ENCODE measurements at regions not wholly inside any gene's neighbourhood (a gene's known extent, or its start where the extent isn't known, plus 50 kb on each side); places are given as distances from the start of the nearest gene placed in this dataset.
A peak's percentile ranks its signal among the peaks of the same experiment; 100 is the strongest.

DNA sequence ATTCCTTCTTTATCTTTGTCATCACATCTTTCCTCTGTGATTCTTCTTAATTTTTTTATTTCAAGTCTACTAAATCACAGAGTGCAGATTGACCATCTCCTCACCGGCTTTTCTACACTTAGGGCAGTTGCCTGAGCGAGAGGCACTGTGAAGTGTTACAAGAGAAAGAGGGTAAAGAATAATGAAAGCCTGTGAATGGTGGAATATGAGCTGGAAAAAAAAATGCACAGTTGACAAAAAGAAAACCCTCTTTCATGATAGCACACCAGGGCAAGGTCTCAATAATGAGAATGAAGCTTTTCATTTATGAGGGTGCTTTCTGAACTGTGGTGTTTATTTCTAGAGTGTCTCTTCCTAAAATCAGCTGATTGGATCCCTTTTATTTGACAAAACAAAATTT lies 106.2 kb upstream of the PDE3A start:
- DNase-seq = no peak

DNA sequence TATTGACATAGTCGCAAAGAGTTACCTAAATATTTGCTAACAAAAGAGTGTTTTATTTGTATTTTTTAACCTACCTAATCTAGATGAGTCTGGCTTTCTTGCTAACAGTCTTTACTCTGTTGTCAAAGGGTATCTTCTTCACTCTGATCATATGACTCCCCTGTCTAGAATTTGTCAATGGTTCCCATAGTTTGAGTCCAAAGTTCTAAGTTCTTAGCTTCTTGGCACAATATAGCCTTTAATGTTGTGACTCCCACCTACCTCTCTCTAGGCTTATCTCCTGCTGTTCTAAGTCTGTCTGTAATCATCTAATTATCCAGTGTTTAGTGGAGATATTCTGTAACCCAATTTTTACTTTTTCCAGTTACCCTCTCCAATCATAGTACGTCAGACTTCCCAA lies 104.3 kb upstream of the PDE3A start:
- no peak for DNase-seq

DNA sequence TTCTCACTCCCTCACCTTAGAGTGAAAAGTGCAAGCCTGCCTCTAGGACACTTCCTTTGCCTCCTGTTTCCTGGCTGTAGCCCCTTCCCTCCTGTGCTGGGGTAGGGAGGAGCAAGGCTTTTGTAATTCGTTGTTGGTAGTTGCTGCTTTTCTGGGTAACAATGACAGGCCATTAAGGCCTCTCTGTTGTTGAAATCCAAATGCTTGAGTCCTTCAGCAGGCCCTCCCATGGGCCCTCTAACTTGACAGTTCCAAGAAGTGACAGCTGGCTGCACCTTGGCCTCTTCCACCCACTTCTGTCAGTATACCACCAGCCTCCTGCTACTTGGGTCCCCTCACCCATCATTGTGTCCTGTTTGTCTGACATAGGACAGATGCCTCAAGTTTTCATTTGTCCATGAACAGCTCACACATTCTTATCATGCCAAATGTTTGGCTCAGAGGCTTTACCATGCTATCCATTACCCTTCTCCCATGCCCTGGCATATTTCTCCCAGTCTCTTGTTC lies 103.7 kb upstream of the PDE3A start:
- no peak for DNase-seq

DNA sequence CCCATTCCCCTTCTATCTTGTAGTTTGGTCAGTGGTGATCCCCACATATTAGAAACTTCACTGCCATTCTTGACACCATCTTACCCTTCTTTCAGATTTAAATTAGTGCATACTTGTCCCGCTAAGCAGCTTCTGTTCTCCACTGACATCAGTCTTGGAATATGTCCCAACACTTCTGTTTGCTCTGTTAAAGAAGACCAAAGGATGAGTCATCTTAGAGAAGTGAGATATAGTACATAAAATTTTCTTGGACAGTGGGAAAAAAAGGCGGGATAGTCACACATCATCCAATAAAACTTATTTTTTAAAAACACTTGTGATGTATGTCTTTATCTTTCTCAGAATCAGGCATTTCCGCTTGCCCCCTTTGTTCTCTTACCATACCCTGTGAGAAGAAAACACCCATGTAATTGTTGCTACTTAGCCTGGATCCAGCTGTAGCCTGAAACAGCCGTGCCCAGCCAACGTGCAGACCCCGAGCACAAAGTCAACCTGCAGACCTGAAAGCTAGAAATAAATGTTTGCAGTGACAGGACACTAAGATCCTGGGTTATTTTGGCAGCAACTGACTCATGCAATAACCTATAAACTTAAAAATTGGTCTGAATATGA lies 100.1 kb upstream of the PDE3A start:
- DNase-seq = no peak

DNA sequence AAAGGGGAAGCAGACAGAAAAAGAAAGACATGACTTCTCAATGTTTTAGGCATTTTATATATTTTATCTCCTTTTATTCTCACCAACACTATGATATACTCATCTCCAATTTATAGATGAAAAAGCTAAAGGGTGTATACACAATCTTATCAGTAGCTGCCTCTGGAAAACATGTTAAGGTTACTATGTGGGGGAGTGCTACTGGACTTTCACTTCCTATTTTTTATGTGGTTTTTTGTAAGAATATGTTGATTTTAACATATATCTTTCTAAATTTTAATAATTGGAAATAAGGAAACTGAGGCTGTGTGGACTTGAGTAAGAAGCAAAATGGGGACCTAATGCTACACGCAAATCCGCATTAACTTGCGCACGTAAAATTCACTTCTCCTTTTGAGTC lies 99.6 kb upstream of the PDE3A start:
- no peak for DNase-seq

DNA sequence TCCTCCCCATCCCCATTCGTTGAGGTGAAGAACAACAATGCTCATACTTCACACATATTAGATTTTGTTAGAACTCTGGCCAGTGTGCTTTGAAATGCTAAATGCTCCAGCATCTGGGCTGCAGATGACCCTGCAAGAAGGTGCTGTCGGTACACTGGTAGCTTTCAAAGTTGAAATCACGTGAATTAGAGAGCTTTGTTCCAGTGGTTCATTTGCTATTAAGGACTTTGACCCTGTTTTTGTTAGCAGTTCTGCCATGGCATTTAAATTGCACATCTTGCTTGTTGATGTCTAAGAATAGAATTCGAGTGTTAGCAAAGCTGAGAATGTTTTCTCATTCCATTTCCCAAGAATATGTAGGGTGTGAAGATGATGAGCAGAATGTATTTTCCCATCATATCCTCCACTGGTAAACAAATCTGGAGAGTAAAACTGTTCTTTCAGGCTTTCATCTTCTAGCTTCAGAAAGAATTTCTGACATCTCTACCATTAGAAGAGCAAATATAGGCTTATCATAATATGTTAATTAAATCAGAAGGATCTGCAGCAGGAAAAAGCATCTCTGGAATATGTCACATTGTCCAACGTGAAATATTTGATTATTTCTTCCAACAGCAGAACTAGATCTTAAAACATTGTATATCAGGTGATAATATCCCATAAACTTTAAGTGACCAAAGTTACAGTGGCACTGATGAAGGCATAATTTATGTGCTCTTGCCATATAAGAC lies 98.8 kb upstream of the PDE3A start:
- no peak for DNase-seq

DNA sequence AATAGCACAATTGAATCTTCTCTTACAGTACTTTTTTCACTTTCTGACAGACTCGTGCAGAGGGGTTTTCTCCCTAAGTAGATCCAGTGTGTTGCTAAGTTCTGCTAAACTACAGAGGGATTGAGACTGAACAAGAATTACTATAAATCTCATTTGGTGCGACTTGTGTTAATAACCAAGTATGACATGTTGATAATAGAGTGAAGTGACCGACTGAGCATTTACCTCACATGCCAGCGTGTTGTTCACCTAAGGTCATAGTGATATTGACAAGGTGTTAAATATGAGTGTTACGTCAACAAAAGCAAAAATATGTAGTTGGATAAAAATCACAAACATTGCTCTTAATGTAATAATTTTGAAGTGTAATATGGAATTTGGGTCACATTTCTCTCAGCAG lies 97.8 kb upstream of the PDE3A start:
- no peak for DNase-seq

DNA sequence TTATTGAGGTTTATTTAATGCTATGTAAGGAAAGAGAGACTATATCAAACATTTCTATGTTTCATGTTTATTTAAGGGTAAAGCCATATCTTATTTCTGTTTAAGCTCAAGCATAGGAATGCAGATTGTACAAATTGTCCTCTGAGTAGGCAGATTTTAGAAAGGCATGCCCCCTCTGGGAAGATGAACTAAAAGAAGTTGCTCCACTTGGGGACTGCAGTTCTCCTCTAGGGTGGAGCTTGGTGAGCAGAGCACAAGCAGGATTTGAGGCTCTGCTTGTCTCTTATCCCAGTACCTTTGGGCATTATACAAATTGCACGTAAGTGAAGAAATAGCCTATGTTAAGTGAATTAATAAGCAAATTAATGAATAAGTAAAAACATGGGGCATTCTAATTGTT lies 96.2 kb upstream of the PDE3A start:
- DNase-seq = no peak

DNA sequence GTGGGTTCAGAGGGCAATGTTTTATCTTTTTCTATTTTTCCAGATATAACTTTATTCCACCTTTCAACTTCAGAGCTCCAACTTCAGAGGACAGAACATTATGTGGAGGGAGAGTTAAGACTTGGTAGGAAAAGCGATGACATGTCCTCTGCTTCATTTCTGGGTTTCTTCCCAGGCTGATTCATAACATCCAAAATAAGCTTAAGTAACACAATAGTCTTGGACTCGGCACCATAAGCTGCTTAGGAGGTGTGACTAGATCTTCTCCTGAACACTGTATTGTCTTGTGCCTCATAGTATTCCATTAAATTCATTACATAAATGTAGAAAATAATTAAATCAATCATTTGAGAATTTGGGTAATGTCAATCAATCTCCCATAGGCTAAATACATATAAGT lies 95.5 kb upstream of the PDE3A start:
- DNase-seq = peak; percentile 61

DNA sequence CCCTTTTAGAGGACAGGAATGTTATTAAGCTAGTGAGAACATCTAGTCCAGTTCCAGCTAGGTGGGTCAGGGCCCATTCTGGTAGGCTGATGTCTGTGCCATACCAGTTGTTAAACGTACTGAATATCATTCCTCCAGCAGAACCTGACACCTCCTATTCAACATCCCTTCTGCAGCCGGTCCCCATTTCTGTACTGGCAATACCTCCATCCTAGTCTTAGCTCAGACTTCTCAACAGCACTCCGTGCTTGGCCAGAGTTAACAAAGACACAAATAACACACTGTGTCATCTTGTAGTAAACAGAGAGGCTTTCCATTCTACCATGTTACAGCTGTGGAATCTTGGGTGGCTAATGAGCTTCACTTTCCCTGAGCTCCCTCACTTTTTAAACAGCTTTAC lies 94.3 kb upstream of the PDE3A start:
- DNase-seq = no peak

DNA sequence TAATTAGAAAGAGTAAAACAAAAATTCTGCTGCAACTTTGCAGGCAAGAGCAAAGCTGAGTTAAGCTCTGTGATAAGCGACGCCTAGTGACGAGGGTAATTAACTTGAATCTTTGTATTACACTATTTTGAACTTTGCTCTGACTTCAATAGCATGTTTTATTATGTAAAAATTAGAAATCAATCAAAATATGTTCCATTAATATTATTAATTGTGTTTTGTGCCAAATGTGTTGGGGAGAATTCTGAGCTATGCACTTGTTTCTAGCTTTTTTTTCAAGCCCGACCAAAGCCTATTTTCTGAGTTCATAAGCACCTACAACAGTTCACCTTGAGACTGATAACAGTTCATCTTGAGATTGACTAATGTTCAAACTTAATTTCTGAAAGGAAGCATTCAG lies 90.1 kb upstream of the PDE3A start:
- no peak for DNase-seq

DNA sequence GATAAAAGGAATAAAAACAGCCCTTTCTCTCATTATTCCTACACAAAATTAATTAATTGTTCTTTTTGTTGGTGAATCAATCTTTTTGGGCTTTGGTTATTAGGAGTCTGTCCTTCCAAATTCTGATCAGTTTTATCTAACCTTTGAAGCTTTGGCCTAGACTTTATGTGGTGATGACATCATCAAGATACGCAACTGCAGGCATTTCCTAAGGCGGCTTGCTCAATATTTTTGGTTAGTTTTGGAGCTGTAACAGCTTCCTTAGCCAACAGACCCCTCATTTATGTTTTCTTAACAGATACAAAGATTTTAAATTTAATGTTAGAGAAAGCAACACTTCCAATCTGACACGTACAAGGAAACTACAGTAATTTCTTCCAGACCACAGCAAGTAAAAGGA lies 87.8 kb upstream of the PDE3A start:
- DNase-seq = no peak

DNA sequence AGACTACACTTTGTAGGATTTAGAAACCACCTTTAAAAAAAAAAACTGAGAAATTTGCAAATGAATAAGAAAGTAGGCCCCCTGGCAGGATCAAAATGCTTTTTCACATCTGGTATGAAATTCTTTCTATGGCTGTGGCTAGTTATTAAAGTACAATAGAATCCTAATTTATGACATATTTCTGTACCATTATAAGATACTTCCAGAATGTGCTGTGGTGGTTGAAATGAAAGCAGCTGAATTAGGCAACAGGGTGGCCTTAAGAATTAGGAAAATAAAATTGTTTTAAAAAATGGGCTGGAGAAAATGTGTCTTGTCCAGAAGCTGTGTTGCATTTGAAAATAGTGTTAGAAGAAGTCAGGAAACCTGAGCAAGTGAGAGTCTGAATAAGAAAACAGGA lies 85.9 kb upstream of the PDE3A start:
- DNase-seq = no peak

DNA sequence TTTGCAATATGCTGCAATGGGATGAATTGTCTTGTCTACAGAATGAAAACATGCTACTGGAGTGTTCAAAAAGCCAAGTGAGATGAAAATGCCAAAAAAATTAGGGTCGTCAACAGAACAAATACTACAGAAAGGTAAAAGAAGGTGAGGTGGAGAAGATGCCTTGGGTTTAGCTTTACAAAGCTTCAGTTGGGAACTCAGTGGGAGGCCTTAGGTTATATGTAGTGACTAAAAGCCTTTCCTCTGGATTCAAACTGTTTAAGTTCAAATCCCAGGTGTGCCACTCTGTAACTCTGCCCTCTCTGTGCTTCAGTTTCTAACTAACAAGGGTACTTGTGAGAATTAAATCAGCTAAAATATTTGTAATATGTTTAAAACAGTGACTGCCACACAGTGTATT lies 84.9 kb upstream of the PDE3A start:
- DNase-seq = no peak

DNA sequence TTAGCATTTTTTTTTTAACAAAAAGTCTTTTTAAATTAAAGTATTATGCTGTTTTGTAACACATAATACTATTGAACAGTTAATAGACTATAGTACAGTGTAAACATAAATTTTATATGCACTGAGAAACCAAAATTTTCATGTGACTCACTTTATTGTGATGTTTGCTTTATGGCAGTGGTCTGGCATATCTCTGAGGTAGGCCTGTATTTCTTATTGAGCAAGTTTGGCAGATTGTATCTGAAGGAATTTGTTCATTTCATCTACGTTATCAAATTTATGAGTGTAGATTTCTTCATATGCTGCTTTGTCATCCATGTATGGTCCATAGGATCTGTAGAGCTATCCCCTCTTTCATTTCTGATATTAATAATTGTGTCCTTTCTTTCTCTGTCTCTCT lies 78.8 kb upstream of the PDE3A start:
- DNase-seq = no peak

DNA sequence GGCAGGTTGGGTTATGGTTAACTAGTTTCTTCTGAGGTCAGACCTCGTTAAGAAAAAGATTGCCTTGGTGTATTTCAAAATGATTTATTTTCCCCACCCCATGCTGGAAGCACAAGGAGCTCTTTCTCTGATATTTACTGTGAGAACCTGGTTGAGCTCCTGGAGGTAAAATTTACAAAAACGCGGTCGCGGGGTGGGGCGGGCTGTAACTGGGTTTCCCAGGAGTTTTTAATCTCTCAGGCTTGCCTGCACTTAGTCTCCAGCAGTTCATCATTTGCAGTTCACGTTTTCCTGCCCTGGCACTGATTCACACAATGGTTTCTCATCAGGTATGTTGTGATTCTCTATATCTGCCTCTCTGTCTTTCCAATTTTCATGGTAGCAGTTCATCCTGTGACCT lies 67.9 kb upstream of the PDE3A start:
- no peak for DNase-seq

DNA sequence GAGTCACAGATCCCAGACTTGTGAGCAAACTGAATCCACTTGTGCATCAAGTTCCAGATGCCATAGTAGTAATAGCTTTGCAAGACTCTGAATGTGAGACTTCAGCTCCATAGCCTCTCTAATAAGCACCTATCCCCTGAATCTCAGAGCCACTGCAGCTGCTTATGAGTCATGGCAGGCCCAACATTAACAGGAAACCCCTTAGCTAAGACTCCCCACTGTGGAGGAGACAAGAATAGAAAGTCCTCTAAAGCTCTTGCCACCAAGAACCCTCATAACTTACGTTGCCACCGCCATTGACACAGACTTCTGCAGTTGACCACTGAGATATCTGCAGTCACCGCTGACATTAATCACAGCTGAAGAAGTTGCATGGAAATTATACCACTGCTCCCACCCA lies 62.9 kb upstream of the PDE3A start:
- DNase-seq = no peak

DNA sequence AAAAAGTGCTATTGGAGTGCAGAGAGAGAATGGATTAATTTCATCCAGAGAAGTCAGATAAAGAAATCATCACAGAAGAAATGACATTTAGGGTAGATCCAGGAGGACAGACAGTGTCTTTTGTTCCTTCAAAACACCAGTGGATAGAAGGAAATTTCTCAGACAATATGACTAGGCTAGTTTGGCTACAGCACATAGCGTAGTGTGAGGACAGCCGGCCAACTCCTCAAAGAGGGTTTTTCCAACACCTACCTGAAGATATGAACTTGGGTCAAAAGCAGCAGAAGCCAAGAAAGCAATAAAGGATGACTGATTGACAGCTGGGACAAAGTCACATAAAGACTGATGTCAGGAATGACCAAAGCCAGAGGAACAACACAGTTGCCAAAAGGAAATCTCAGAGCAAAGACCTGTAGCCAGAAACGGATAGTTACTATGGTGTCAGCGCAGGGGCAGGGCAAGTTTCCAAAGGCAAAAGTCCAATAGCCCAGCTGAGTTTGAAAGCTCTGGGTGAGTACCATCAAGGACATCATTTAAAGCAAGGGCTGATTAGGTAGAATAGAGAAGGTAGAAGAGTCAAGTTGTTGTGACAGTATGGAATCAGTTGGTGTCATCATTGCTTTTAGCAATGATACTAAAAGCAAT lies 58.7 kb upstream of the PDE3A start:
- peak; percentile 7 for DNase-seq

DNA sequence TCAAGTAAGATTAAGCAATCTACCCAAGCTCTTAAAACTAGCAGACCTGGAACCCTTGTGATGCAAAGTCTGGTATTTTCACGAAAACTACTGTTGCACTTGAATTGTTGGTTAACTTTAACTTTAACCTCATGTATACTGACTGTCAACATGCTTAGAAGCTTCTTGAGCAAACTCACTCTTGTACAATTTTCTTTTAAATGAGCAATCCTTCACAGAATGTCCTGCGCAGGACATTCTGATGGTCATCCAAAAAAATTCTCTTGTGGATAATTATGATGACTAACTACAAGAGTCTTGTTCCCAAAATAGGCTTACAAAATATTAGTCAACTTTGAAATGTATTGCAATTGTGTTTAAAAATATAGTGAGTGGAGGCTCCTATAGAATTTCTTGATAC lies 54.0 kb upstream of the PDE3A start:
- DNase-seq = peak; percentile 69

DNA sequence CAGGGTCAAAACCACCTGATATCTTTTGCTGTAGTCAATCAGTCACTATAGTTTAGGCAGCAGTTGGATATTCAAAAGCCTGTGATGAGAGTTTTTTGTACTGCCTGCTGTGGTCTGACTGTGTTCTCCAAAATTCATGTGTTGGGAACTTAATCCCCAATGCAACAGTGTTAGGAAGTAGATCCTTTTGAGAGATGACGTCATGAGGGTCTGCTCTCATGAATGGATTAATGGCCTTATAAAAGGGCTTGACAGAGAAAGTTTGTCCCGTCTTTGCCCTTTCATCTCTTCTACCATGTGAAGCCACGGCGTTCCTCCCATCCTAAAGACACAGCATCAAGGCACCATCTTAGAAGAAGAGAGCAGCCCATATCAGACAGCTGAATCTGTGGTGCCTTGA lies 50.8 kb upstream of the PDE3A start:
- no peak for DNase-seq
